Epithelial cell of prostate (primary cell): ENCODE measurements at regions not wholly inside any gene's neighbourhood (a gene's known extent, or its start where the extent isn't known, plus 50 kb on each side); places are given as distances from the start of the nearest gene placed in this dataset.
"Not testable (repeated sequence)": the region's sequence is repeated elsewhere in the genome, so short reads cannot be mapped to it uniquely, and the experiment has no call there.

Experiments
- DNase-seq: peaks from one replicate; pipeline ENCODE4 v3.0.0-alpha.2; 2011; ENCODE audit warnings: low read depth, low spot score
- H3K27ac ChIP-seq: fragments of 450-650 bp; 2 replicates; pipeline ENCODE4 v1.5.1; 2017; ENCODE audit warnings: mild to moderate bottlenecking

DNA sequence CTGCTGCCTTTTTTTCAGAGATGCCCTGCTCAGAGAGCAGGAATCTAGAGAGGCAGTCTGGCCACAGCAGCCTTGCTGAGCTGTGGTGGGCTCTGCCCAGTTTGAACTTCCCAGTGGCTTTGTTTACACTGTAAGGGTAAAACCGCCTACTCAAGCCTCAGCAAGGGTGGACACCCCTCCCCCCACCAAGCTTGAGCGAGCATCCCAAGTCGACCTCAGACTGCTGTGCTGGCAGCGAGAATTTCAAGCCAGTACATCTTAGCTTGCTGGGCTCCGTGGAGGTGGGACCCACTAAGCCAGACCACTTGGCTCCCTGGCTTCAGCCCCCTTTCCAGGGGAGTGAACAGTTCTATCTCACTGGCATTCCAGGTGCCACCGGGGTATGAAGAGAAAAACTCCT lies 298.8 kb upstream of the LRRC3B start:
- DNase-seq, H3K27ac ChIP-seq: not testable (repeated sequence)

- DNase-seq, result no peak
- H3K27ac ChIP-seq, result no peak overlapping the region
Measured at GRCh38 chr3:26340001-26340400, 282.6 kb upstream of the LRRC3B start.

DNA sequence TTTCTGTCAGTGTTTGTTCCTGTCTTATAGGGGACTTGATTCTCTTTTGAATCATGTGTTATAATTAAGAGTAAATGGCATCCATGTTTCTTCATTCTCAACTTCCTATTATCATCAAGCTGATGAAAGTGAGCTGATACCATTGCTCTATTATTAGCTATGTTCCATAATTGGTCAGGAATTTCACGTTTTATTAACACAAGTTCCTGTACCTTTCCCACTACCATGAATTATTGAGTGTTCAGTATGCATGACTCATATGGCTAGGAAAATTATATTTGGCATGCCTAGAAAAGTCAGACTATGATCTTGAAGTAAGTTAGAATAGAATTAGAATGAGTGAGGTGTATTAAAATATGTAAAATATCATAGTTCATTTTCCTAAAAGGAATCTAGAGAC lies 278.9 kb upstream of the LRRC3B start:
- no peak overlapping the region for H3K27ac ChIP-seq
- DNase-seq, result no peak

- H3K27ac ChIP-seq, result no peak overlapping the region
- no peak for DNase-seq
Measured at GRCh38 chr3:26345613-26346012, 277.0 kb upstream of the LRRC3B start.

- no peak overlapping the region for H3K27ac ChIP-seq
- DNase-seq, result no peak
Measured at GRCh38 chr3:26346497-26346896, 276.1 kb upstream of the LRRC3B start.

- H3K27ac ChIP-seq, result no peak overlapping the region
- no peak for DNase-seq
Measured at GRCh38 chr3:26347150-26347549, 275.4 kb upstream of the LRRC3B start.

DNA sequence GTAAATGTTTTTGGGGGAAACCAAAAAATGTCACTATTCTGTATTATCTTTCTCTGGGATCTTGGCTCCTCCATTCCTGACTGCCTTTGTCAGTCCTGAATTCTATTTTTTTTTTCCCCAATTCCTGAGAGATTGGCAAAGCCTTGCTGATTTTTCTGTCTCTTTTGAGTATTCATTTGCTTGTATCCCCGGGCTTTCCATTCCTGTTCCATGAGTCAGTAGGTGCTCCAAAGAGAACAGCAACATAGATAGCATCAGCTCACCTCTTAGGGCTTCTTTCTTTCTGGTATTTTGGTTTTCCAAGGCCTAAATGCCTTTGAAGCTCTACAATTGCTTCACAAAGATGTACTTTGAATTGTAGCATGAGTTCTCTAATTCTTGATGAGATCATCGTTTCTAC lies 271.7 kb upstream of the LRRC3B start:
- no peak for DNase-seq

GRCh38 chr3:26353097-26353496 lies 269.5 kb upstream of the LRRC3B start:
- H3K27ac ChIP-seq, result no peak overlapping the region
- DNase-seq, result no peak

More for the DNA sequence above, 271.7 kb upstream of the LRRC3B start:
- no peak overlapping the region for H3K27ac ChIP-seq

- no peak overlapping the region for H3K27ac ChIP-seq
- no peak for DNase-seq
Measured at GRCh38 chr3:26358405-26358804, 264.2 kb upstream of the LRRC3B start.

DNA sequence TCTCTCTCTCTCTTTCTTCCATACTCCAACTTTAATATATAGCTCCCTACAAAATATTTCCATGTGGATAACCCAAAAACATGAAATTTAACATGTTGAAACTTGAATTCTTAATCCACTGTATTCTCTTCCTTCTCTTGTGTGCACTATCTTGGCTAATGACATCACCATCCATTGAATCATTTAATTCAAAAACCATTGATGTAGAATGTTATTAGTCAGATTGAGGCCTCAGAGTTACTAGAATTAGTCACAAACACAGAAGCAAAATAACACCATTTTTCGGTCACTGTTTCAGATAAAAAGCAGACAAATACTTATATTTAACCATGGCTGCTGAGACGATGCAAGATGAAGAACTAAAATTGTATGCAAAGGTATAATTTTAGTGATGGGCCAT lies 256.9 kb upstream of the LRRC3B start:
- no peak for DNase-seq
- H3K27ac ChIP-seq, result no peak overlapping the region

DNA sequence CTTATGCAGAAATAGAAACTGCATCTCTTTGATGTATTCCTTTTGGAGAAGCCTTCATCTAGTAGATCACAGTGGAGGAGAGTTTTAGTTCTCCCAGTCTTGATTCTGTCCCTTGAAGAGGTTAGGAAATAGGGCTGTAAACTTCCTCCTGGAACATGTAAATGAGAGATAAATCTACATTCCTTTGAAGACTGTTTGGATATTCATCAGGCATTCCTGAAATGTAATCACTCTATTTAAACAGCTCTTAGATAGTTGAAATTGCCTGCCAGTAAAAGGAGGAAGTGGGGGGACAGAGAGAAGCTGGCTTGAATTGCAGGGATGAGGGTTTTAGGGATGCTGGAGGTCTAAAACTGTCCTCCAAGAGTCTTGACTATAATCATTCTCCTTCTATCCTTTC lies 254.3 kb upstream of the LRRC3B start:
- no peak for DNase-seq
- no peak overlapping the region for H3K27ac ChIP-seq

- no peak for DNase-seq
- H3K27ac ChIP-seq, result no peak overlapping the region
Measured at GRCh38 chr3:26369133-26369532, 253.4 kb upstream of the LRRC3B start.

GRCh38 chr3:26375843-26376530 lies 246.6 kb upstream of the LRRC3B start:
- no peak for DNase-seq
- H3K27ac ChIP-seq, result no peak overlapping the region

GRCh38 chr3:26381411-26381810 lies 241.2 kb upstream of the LRRC3B start:
- DNase-seq, result no peak
- H3K27ac ChIP-seq, result no peak overlapping the region

DNA sequence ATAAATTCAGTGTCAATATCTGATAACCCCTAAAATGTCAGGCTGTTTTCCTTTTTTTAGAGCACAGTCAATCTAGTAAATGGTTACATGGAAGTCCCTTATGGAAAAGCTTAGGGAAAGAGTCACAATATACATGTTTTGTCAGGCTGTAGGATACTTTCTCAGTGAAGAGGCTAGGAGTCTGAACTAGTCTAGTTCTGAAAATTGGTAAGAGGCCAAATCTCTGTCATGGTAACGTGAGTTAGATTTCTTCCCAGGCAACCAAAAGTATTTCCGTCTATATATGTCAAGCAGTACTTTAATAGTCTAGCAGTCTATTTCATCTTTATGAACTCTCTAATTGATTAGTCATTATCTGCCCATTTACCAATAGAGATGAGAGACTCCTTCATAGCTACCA lies 215.9 kb upstream of the LRRC3B start:
- no peak overlapping the region for H3K27ac ChIP-seq
- no peak for DNase-seq

DNA sequence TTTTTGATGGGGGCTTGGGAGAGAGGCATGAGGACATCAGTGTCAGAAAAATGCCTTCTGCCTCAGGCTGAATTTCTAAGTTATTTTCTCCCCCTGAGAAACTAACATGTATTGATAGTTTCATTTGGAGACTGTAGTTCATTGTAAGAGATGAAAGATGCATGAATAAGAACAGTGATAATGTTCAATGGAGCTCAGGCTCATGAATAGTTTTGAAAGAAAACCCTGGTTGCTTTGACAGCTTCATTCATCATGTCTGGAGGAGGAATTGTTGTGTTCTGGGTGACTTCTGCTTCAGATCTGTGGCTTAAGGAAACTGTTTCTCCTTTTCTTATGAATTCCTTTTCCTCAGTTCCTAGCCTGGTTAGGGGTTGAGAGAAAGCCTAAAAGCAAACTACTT lies 204.0 kb upstream of the LRRC3B start:
- DNase-seq, result no peak
- H3K27ac ChIP-seq, result no peak overlapping the region

DNA sequence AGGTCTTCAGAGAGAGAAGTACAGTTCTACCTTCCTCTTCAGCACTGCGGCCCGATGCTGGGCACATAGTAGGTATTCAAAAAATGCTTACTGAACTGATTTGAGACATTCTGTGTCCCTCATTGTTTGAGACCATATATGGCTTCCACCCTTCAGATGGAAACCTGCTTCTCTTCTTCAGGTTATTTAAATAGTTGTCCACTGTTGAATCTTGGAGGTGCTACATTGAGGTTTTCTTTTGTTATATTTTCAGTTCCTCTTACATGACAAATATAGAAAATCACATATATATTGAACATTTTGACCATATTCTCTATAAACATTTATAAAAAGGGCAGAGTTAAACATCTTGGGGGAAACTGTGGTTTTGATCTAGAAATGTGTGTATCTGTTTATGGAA lies 200.2 kb upstream of the LRRC3B start:
- H3K27ac ChIP-seq, result no peak overlapping the region
- DNase-seq, result no peak

DNA sequence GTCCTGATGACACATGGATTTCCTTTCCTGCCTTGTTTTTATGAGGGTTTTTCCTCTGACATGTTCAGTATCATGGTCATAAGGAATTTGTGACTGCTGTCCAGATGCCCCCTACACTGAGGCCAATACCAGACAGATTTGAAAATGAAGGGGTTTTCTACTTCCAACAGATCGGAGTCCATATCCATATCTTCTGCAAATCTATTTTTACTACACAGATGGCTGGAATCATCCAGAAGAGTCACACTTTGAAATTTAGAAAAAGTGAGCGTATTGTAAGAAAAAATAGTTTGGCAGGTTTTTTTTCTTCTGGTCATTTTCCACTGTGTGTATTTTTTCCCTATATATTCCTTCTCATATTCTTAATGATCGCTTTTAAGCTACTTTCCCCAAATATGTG lies 197.5 kb upstream of the LRRC3B start:
- no peak overlapping the region for H3K27ac ChIP-seq
- no peak for DNase-seq

- no peak for DNase-seq
- no peak overlapping the region for H3K27ac ChIP-seq
Measured at GRCh38 chr3:26428992-26429391, 193.6 kb upstream of the LRRC3B start.

- peak; percentile 82 for DNase-seq
- H3K27ac ChIP-seq, result peak overlapping the region; percentile 76
Measured at GRCh38 chr3:26437678-26438077, 184.9 kb upstream of the LRRC3B start.

DNA sequence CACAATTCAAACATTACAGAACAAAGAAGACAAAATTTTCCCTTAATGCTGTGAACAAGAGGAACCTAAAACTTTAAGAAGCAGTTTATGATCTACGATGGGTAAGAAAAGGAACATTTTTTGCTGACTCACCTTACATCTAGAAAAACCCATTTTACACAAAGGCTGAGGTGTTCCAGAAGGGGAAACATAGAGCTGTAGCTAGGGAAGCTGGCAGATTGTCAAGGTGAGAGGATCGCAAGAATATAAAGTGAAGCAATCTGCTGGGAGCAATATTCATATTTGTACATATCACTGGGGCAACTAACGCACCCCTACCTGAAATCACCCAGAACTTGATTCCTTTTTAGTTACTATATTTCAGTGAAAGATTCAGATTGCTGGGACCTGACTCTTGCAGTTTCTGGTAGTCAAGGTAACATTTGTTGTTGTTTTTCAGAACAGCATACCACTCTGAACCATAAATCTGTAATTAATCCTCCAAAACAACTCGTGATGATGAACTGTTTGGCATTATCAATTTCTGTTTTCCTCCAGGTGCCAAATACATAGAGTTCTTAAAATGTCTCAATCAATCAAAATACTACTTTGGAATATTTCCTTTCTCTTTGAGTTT lies 184.1 kb upstream of the LRRC3B start:
- no peak for DNase-seq

More for the DNA sequence above, 184.1 kb upstream of the LRRC3B start:
- peak overlapping the region; percentile 76 for H3K27ac ChIP-seq
